HG03103 (cell line): ENCODE measurements at regions not wholly inside any gene's neighbourhood (a gene's known extent, or its start where the extent isn't known, plus 50 kb on each side); places are given as distances from the start of the nearest gene placed in this dataset.

Experiments
- ATAC-seq: cut with Tn5 transposase; IDR thresholded peaks from one replicate; pipeline ENCODE4 v1.9.1; 2021; ENCODE audit warnings: low read depth; ENCODE audit not compliant: unreplicated experiment

DNA sequence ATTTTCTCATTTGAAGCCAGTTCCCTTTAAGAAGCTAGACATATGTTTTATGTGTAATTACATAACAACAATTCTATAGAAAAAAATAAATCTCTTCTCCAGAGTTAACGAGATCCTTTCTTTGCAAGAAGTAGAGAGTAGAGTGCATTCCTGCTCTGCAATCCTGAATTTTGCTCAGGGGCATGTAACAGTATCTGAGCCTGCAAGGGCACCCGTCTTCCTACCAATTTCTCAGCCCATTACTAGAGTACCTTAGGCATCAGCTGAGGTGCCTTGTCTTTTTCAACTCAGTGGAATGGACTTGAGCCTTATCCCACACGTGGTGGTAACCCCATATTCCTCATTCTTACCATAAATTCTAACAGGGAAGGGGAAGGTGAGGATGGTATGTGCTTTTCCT is 205.9 kb downstream of the IKZF2 start:
- ATAC-seq = no peak

GRCh38 chr2:212943351-212943750 is 208.1 kb downstream of the IKZF2 start:
- ATAC-seq = no peak

DNA sequence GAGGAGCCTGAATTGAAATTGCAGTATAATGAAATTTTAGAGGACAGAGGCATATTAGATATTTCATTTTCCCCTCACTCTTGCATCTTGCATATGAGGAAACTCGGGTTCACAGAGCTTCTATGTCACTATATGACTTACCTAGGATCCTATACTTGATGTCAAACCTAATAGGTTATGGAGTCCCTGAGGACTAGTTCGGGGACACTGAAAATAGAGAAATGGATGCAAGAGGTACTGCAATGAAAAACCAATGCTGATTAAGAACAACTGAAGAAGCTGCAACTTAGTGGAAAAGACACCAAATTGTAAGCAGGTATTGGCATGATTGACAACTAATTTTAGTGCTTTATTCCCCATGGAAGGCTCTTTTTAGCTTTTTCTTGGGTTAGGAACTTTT is 210.1 kb downstream of the IKZF2 start:
- no peak for ATAC-seq

GRCh38 chr2:212940816-212941215 is 210.6 kb downstream of the IKZF2 start:
- no peak for ATAC-seq

DNA sequence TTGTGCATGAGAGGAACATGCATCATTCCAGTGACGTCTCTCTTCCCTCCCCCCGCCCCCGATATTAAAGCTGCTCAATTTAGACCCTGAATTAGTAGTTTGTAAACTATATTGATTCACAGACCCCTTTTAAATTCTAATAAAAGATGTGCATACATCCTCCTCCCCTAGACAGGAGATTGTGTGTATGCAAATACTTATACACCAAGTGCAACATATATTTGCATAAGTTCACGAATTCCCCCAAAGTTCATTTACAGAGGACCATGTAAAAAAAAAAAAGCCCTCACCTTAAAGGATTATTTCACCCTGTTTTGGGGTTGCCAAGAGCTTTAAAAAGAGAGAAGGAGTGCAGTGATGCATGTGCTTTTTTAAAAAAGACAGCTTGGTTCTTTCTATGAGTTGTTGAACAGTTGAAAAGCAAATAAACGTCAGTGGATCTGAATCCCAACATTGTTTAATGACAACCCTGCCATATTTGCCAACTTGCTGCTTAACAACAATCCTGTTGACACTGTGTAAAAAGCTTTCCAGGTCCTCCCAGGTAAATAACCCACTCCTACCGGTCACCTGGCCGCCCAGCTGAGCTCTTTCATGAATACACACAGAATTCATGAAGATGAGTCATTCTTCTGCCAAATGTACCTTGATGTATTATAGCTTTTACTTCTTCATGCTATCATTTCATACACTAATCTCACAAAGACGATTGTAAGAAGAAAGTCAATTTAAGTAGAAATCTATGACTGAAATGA is 211.5 kb downstream of the IKZF2 start:
- no peak for ATAC-seq

- ATAC-seq = no peak
These were observed 213.1 kb downstream of the IKZF2 start for GRCh38 chr2:212938144-212938793.

- no peak for ATAC-seq
These were observed 214.8 kb downstream of the IKZF2 start for GRCh38 chr2:212936572-212936971.

- no peak for ATAC-seq
These were observed 215.7 kb downstream of the IKZF2 start for GRCh38 chr2:212935752-212936151.

- ATAC-seq = no peak
These were observed 220.1 kb downstream of the IKZF2 start for GRCh38 chr2:212931271-212931670.

- ATAC-seq = no peak
These were observed 220.7 kb downstream of the IKZF2 start for GRCh38 chr2:212930556-212931260.

DNA sequence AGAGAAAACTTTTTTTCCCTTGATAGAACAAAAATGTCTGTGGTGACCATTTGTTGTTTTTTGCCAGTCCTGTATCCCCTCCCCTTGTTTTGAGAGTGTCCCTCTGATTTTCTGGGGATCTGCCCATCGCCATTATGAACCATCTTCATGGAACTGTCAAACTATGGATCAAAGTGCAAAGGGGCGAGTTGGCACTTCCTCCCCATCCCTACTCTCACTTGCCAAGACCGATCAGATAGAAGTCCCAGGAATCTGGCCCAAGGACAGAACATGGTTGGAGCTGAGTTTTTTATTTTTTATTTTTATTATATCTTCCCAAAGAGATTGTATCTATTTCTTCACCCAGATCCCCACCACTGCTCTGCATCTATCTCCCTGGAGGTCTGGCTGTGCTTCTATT is 221.4 kb downstream of the IKZF2 start:
- no peak for ATAC-seq

GRCh38 chr2:212929116-212929515 is 222.3 kb downstream of the IKZF2 start:
- ATAC-seq = no peak

- ATAC-seq = no peak
These were observed 222.7 kb downstream of the IKZF2 start for GRCh38 chr2:212928681-212929080.

DNA sequence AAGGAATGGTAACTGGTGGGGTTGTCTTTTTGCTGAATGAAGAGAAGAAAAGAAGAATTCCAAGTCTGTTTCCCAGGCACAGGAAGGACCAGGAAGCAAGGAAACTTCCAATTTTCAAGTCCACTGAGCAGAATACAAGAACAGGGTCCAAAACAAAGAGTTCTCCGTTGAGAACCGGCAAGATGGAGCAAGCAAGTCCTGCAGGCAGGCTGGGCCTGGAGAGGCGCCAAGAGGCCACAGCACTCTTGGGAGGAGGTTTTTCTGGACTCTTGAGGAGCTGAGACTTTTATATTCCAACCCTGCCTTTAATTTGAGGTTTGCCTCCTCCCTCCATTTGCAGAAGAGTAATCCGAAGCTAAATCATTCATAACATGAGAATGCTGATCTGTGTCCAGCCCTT is 224.5 kb downstream of the IKZF2 start:
- no peak for ATAC-seq

- ATAC-seq = no peak
These were observed 228.0 kb downstream of the IKZF2 start for GRCh38 chr2:212923393-212923792.

DNA sequence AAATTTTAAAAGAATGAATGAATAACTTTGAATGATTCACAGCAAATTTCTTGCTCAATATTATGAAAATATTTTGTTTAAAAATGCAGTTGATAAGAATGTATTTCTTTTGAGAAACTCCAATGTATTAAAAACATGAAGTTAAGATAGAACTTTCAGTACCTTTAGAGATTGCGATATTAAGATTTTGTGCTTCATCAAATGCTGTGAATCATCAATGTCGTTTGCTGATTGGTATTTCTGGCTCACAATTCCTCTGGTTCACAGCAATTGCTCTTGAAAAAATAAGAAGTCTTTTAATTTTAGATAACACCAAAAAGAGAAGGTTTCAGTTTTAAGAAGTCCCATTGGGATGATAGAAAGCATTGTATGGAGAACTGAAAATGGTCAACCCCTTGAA is 228.7 kb downstream of the IKZF2 start:
- no peak for ATAC-seq

- no peak for ATAC-seq
These were observed 229.7 kb downstream of the IKZF2 start for GRCh38 chr2:212921711-212922110.

GRCh38 chr2:212921061-212921460 is 230.4 kb downstream of the IKZF2 start:
- no peak for ATAC-seq

DNA sequence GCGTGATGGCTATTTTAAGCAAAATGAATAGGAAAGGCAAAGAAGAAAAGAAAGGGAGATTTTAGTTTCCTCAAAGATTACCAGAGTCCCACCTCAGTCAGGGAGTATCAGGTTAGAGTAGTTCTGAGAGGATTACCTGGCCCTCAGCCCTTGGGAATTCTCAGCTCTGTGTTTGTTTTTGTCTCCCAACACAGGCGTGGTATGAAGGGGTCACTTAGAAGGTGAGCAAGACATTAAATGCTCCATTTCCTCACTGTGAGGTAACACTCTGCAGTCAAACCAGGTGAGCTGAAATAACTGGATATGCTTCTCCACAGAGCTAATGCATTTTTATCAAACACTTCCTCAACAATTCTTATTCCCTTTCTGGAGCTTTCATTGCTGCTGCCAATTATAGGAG is 232.2 kb downstream of the IKZF2 start:
- no peak for ATAC-seq

DNA sequence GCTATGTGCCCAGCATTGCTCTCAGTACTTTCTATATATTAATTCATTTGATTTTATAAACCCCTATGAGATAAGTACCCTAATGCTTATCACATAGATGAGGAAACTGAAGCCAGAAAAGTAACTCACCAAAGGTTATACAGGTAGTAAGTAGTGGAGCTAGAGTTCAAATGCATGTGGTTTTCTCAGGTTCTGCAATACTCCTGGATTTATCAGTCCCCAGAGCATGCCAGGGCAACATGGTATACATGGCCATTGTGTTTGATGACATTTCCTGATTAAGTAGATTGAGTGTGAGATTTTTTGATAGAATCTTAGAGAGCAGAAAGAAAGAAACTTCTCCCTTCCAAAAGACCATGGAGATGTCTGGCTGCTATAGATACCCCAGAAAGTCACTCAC is 233.1 kb downstream of the IKZF2 start:
- ATAC-seq = no peak

DNA sequence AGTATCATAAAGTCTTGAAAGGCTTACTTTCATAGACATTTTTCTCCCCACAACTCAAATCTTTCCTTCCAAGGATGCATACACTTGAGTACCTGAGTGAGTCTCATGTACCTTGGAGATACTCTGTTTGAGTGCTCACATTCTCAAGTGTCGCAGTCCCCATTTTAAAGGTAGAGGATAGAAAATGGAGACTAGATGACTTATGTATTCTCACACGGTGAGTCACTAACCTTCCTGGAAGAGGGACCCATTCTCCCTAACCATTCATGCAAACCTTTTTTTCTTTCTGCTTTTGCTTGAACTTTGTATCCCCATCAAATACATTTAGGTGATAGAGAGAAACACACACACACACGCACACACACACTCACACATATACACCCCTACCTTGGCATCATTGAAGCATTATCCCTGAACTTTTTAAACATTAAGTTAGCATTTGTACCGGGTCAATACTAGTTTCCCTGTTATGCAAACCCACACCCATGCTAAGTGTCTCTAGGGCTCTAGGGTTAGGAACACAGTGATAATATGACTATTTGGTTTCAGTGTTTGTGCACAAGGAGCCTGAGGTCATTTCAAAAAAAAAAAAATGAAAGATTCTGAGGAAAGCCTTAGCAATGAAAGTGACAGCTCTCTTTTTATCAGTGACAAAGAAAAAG is 236.2 kb downstream of the IKZF2 start:
- peak; percentile 69 for ATAC-seq
